C4-2B (cell line): ENCODE measurements at regions not wholly inside any gene's neighbourhood (a gene's known extent, or its start where the extent isn't known, plus 50 kb on each side); places are given as distances from the start of the nearest gene placed in this dataset.

ENCODE experiments used
- H3K27ac ChIP-seq: fragments of 450-650 bp; 2 replicates; pipeline ENCODE4 v1.5.1; 2017
- ZFX ChIP-seq: fragments of 450-650 bp; IDR thresholded peaks from 2 replicates; pipeline ENCODE4 v1.6.1; 2017
- TF ChIP-seq, protein P1 (sequence below): fragments of 450-650 bp; conservative IDR thresholded peaks from 2 replicates; pipeline ENCODE4 v1.5.1; 2017; ENCODE audit warnings: mild to moderate bottlenecking

DNA sequence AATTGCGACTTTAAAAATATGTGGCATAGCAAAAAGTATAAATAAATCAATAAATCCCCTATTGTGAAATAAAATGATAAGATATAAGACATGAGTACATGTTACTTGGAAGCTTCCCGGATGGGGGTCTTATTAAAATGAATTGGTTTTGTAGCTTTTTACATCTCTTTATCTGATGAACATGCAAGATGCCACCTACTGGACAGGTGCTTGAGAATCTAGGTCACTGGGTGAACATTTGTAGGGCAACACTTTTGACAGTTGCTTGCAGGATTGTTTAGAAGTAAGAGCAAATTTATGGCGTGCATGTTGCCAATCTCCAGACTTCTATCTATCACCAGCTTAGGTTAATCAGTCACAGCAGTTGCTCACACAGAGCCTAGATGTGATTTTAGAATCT, 362.7 kb upstream of the SUCLG2 start:
- no peak overlapping the region for H3K27ac ChIP-seq
- no peak for TF ChIP-seq ZFX
- TF ChIP-seq, protein P1, sequence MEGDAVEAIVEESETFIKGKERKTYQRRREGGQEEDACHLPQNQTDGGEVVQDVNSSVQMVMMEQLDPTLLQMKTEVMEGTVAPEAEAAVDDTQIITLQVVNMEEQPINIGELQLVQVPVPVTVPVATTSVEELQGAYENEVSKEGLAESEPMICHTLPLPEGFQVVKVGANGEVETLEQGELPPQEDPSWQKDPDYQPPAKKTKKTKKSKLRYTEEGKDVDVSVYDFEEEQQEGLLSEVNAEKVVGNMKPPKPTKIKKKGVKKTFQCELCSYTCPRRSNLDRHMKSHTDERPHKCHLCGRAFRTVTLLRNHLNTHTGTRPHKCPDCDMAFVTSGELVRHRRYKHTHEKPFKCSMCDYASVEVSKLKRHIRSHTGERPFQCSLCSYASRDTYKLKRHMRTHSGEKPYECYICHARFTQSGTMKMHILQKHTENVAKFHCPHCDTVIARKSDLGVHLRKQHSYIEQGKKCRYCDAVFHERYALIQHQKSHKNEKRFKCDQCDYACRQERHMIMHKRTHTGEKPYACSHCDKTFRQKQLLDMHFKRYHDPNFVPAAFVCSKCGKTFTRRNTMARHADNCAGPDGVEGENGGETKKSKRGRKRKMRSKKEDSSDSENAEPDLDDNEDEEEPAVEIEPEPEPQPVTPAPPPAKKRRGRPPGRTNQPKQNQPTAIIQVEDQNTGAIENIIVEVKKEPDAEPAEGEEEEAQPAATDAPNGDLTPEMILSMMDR, result peak; percentile 23

DNA sequence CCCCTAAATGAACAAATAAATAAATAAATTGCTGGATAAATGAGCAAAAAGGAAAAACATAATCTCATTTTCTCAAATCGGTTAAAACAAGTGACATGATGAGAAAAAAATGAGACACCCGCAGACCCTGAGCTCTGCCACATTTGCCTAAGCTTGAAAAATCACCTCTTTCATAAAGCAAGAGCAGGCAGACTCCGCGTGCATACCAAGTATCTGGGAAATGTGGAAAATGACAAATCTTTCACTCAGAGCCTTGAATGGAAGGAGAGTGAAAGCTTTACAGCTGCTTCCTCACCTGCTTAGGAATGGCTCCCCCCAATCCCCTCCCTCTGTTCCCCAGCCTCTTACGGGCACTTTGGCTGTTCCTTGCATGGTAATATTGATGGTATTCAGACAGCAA, 355.5 kb upstream of the SUCLG2 start:
- no peak for TF ChIP-seq ZFX
- TF ChIP-seq, protein P1, result no peak
- no peak overlapping the region for H3K27ac ChIP-seq

DNA sequence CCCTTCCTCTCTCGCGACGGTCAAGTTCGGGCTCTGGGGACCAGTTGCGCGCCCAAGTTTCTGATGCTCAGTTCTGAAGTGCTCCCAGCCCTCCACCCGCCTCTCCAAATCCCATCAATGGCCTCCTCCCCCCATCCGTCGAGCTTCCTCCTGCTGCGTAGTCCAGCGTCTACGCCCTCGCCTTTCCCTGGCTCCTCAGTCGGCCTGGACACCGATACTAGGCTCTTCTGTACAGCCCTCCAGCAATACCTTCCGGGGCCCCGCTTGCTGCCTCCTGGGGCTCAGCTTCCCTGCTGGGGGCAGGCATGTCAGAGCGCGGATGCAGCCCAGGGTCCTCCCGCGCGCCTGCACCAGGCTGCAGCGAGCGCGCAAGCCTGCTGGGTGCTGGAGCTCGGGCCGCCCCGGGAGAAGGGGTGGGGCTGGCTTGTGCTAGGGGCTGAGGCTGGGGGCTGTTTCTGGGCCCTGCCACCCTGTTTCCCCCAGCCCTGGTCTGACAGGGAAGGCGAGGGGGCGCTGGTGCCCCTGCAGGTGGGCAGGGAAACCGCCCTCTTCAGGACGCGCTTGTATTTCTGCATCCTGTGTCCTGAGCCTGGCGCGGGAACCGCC, 353.3 kb upstream of the SUCLG2 start:
- no peak overlapping the region for H3K27ac ChIP-seq
- TF ChIP-seq, protein P1, result no peak
- no peak for TF ChIP-seq ZFX

DNA sequence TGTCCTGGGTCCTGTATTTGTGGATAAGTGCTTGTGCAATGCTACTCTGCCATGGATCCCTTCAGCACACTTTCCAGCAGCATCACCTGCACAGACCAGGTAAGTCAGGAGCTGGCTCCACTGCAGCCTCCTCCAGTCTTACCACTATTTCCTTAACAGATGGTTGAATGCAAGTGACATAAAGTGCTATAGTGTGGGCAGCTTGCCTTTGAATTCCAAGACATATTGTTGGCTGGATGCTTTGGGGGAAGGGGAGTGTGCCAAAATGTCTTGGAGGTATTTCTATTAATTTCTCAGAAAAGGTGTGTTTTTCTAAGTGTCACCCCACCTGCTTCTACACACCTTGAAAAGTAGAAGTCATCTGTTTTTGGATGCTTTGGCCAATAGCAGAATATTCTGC, 352.2 kb upstream of the SUCLG2 start:
- H3K27ac ChIP-seq, result no peak overlapping the region
- TF ChIP-seq, protein P1, result no peak
- no peak for TF ChIP-seq ZFX

DNA sequence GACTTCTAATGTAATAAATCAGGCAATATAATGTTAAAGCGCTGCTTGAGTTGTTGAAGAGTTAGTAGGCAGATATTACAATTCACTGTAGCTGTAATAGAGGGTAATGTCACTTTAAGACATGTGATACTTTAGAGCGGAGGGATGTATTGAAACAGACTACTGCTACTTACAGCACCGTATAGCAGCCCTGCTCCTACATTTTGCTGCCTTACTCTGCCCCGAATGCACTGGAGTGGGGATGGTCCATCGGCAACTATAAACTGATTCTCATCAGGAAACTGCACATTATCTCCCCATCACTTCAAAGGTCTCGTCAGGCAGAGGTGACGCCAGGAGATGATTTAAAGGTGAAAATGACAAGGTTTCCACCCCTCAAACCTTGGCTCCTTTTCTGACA, 349.7 kb upstream of the SUCLG2 start:
- H3K27ac ChIP-seq, result no peak overlapping the region
- TF ChIP-seq, protein P1, result no peak
- no peak for TF ChIP-seq ZFX

DNA sequence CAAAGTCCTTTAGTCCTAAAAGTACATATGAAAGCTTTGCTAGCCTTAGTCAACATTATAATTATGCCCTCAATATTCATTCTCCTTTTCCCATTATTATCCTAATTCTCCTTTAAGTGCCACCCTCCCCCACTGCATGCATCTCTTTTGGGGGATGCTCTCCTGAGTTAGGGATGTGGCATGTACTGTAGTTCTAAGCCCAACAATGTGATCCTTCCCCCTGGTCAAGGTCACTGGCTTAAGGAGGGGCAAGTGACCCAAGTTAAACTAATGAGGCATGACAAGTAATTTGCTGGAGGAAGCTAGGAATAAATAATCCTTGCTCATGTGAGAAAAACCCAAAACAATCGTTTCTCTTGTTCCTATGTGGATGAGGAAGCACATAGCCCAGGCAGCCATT, 343.9 kb upstream of the SUCLG2 start:
- TF ChIP-seq, protein P1, result no peak
- no peak overlapping the region for H3K27ac ChIP-seq

DNA sequence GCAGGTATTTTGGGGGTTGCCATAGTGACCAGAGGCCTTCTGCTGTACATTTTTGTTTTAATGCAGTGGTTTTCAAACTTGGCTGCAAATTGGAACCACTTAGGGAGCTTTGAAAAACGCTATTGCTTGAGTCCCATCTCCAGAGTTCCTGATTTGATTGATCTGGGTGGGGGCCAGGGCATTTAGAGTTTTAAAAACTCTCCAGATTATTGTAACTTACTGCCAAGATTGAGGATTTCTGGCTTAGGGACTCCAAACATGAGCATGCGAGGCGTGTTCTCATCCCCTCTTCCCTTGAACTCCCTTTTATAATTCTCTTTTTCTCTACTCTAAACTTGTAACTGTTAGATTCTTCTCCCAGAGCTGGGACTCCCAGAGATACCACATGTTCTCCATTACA, 340.8 kb upstream of the SUCLG2 start:
- TF ChIP-seq, protein P1, result no peak
- no peak for TF ChIP-seq ZFX

More for the DNA sequence above, 340.8 kb upstream of the SUCLG2 start:
- no peak overlapping the region for H3K27ac ChIP-seq
